Cardiac fibroblast (primary cell): ENCODE measurements at regions not wholly inside any gene's neighbourhood (a gene's known extent, or its start where the extent isn't known, plus 50 kb on each side); places are given as distances from the start of the nearest gene placed in this dataset.

Source experiments
- DNase-seq, 2 donors: peaks; one replicate each; pipeline versions ENCODE4 v3.0.0 to v3.0.0-alpha.2; 2010; ENCODE audit warnings: low read depth in 2 of 2
- H3K4me3 ChIP-seq, 2 donors: replicated peaks in 1 of 2; 1 replicate in 1 of 2; 2 replicates in 1 of 2; pipeline ENCODE4 v1.5.1; 2011; ENCODE audit warnings: low read depth in 2 of 2, low read length in 2 of 2, mild to moderate bottlenecking in 2 of 2, moderate library complexity in 1 of 2
- TF ChIP-seq, protein P1 (sequence below): IDR thresholded peaks from one replicate; pipeline ENCODE4 v1.5.1; 2011; ENCODE audit warnings: low read depth, mild to moderate bottlenecking, low read length, inconsistent platforms

DNA sequence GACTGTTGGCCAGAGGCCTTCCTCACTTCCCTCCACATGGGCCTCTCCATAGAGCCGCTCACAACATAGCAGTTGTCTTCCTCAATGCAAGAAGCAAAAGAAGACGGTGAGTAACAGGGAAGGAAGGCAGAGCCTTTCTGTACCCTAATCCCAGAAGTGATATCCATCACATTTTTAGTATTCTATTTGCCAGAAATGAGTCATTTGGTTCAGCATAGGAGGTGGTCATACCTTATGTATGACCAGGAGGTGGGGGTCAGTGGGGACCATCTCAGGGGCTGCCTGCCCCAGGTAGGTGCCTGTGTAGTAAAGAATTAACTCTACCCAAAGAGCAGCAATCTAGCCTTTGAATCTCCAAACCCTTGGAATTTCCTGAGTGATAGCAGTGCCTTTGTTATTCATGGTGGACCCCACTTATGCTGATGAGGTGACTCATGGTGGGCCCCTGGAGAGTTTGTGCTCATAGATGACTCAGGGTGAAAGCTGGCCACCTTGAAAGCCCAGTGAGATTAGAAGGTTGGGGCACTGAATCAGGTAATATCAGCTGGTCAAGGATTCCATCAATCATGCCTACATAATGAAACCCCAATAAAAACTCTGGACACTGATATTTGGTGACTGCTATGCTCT is 323.9 kb upstream of the IGF1R start:
- TF ChIP-seq, protein P1, sequence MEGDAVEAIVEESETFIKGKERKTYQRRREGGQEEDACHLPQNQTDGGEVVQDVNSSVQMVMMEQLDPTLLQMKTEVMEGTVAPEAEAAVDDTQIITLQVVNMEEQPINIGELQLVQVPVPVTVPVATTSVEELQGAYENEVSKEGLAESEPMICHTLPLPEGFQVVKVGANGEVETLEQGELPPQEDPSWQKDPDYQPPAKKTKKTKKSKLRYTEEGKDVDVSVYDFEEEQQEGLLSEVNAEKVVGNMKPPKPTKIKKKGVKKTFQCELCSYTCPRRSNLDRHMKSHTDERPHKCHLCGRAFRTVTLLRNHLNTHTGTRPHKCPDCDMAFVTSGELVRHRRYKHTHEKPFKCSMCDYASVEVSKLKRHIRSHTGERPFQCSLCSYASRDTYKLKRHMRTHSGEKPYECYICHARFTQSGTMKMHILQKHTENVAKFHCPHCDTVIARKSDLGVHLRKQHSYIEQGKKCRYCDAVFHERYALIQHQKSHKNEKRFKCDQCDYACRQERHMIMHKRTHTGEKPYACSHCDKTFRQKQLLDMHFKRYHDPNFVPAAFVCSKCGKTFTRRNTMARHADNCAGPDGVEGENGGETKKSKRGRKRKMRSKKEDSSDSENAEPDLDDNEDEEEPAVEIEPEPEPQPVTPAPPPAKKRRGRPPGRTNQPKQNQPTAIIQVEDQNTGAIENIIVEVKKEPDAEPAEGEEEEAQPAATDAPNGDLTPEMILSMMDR: no peak
- DNase-seq: no peak
- H3K4me3 ChIP-seq: no peak overlapping the region

DNA sequence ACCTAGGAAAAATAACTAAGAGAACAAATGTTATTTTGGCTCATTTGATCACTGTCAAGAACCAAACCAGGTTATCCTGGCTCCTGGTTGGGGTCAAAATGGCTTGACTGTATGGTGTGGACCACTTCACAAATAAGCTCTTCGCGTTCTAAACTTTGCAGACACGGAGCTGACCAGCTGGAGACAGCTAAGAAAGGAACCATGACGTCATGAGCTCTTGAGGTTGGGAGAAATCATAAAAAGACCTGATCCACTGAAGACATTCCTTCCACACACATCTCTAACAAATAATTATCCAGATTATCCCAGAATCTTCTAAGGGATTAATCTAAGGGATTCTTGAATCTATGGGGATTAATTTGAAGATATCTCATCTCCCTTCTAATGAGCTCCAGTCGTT is 321.5 kb upstream of the IGF1R start:
- TF ChIP-seq, protein P1: no peak
- DNase-seq: no peak
- no peak overlapping the region for H3K4me3 ChIP-seq

DNA sequence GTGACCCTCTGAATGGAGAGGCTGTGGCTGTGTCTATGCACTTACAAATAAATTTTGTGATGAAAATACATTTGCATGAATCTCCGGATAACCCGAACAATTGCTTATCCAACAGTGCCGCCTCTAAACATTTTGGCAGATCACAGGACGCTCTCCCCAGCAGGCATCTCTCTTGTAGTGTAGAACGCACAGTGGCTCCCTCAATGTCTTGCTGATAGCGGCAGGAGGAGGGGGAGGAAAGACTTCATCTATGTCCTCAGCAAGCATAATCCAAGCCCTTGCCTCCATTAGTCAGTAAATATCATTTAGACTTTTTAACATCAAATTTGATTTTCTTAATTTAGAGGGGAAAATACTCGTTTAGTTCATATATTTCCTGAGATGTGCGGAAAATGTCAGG is 318.1 kb upstream of the IGF1R start:
- no peak overlapping the region for H3K4me3 ChIP-seq
- DNase-seq: no peak
- TF ChIP-seq, protein P1: no peak

DNA sequence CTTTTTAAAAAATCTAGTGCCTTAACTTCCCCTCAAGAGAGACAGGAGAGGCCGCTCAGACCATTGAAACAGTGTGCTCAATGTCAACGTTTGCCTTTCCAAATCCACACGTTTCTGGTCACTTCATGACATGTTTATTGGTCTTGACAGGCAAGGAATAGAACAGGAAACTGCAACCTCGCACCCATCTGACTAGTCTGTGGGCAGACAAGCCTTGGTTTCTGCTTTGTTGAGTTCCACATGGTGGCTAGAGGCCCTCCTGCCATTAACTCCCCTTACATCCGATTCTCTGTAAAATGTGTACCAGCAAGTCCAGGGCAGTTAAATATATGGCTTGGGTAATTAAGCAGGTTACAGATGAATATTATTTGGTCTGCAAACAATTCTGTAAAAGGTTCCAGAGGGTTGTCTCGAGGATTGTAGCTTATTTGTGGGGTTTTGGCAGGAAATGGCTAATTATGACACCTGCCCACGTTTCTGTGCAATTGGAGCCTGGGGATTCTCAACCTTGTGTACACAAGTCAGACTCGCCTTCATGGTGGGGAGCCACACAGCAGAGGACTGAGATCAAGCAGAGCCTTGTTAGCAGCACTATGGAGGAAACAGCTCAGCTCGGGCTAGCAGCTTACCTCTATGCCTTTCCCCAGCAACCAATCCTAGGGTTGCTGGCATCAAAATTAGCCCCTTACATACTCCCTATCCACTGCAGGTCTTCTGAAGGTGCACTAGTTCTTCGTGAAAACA is 317.5 kb upstream of the IGF1R start:
- no peak for DNase-seq
- no peak overlapping the region for H3K4me3 ChIP-seq
- TF ChIP-seq, protein P1: no peak

DNA sequence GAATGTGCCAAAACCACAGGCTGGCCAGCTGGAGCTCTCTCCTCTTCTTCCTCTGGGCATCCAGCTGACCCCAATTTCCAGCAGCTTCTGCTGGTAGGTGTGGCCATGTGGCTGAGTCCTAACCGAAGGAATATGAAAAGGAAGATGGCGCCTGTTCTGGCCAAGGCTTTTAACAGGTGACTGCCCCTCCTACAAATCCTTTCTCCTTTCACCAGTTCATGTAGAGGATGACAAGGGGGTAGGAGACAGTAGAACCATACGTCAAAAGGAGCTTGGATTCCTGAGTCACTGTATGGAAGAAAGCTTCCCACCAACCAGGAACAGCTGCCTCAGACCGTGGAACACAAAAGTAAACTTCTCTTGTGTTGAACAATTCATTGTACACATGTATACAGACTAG is 316.7 kb upstream of the IGF1R start:
- DNase-seq: no peak
- H3K4me3 ChIP-seq: no peak overlapping the region
- TF ChIP-seq, protein P1: no peak

DNA sequence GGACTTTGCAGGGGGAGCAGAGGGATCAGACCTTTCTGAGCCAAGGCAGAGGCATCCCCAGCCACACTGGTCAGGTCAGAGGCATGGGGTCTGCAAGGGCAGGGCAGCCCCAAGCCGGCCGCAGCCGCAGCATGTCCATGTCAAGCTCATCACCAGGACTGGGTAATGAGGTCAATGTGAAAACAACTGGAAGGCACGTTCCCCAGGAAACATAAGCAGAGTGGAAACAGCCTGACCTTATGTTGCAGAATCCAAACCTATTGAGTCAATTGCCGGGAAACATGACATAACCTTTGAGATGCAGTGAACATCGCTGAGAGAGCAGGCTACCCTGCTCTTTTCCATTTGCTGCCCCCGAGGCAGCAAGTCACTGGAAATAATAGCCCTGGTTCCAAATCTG is 315.1 kb upstream of the IGF1R start:
- TF ChIP-seq, protein P1: no peak
- no peak overlapping the region for H3K4me3 ChIP-seq
- no peak for DNase-seq
